ENCODE measurements at regions not wholly inside any gene's neighbourhood (a gene's known extent, or its start where the extent isn't known, plus 50 kb on each side); places are given as distances from the start of the nearest gene placed in this dataset.

GRCh38 chrX:6693051-6693450 lies 158.1 kb upstream of the VCX3A start:
- DNase-seq = no peak

GRCh38 chrX:6685489-6685888 lies 150.6 kb upstream of the VCX3A start:
- no peak for DNase-seq

DNA sequence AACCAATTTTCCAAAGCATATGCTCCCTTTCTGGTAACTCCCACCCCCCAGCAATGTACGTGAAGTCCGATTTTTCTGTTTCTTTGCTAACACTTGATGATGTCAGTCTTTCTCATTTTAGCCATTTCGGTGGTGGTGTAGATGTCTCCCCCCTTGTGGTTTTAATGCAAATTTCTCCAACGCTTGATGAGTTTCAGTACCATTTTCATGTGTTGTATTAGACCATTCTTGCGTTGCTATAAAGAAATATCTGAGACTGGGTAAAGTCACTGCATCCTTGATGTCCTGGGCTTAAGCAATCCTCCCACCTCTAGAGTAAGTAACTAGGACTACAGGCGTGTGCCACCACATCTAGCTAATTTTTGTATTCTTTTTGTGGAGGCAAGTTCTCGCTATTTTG lies 148.4 kb upstream of the VCX3A start:
- no peak for DNase-seq

- DNase-seq = no peak
Measured at GRCh38 chrX:6681521-6682145, 146.7 kb upstream of the VCX3A start.

GRCh38 chrX:6679988-6680387 lies 145.1 kb upstream of the VCX3A start:
- DNase-seq = no peak

DNA sequence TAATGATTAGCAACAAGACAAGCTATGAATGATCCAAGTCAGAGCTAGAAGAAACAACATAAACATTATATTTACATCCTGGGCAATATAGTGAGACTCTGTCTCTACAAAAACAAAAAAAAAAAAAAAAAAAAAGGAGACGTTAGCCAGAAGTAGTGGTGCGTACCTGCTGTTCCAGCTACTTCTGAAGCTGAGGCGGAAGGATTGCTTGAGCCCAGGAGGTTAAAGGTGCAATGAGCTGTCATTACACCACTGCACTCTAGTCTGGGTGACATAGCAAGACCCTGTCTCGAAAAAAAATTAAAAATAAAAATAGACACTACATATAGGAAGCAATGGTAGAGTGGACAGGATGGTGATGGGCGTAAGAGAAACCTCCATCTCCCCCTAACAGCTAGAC lies 144.6 kb upstream of the VCX3A start:
- DNase-seq = no peak

GRCh38 chrX:6678313-6678712 lies 143.4 kb upstream of the VCX3A start:
- DNase-seq = no peak

- DNase-seq = no peak
Measured at GRCh38 chrX:6674734-6675133, 139.8 kb upstream of the VCX3A start.

DNA sequence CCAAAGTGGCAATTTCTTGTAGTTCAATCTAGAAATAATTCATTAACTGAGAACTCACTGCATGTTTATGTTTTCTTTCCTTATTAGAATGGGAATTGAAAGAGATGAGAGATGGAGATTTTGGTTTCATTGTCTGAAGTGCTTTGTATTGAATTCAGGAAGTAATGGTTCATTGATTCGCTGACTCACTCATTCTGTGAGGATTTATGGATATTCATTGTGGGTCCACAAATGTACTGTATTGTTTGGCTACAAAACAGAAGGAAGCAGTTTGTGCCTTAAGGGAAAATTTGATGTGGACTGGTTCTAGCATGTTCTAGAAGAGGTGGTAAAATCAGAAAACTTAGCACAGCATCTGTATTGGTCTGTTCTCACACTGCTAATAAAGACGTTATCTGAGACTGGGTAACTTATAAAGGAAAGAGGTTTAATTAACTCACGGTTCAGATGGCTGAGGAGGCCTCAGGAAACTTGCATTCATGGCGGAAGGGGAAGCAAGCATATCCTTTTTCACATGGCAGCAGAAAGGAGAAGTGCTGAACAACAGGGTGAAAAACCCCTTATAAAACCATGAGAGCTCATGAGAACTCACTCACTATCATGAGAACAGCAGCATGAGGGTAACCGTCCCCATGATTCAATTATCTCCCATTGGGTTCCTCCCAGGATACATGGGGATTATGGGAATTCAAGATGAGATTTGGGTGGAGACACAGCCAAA lies 132.3 kb upstream of the VCX3A start:
- no peak for DNase-seq

DNA sequence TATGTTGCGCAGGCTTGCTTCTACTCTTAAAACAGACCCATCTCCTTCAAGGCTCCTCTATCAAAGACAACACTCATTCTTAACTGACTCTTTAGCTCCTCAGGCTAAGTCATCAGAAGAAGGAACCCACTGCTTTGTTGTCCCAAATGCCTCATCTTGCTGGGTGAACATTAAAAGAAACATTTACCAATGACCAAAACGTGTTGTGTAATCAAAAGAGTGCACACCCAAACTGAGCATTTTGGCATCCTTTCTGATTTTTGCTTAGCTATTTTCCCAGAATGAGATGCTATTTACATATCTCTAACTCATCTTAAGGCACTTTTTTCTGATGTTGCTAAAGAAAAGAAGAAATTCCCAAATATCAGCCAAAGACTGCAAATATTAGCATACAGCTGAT lies 131.7 kb upstream of the VCX3A start:
- no peak for DNase-seq

DNA sequence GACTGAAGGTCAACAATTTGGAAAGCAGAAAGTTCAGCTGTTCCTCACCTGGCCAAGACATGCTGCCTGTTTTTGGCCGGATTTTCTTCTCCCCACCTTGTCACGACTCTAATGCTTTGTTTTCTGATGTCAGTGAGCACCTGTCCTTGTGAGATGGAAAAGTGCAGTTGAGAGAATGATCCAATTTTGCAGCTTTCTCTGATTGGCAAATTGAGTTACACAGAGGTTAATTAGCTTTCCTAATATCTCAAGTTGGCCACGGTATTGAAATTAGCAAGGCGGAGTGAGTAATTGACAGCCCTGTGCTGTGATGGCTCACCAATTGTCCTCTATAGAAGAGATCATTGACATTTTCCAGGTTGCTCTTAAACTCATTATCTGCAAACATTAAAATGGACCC lies 126.8 kb upstream of the VCX3A start:
- no peak for DNase-seq

DNA sequence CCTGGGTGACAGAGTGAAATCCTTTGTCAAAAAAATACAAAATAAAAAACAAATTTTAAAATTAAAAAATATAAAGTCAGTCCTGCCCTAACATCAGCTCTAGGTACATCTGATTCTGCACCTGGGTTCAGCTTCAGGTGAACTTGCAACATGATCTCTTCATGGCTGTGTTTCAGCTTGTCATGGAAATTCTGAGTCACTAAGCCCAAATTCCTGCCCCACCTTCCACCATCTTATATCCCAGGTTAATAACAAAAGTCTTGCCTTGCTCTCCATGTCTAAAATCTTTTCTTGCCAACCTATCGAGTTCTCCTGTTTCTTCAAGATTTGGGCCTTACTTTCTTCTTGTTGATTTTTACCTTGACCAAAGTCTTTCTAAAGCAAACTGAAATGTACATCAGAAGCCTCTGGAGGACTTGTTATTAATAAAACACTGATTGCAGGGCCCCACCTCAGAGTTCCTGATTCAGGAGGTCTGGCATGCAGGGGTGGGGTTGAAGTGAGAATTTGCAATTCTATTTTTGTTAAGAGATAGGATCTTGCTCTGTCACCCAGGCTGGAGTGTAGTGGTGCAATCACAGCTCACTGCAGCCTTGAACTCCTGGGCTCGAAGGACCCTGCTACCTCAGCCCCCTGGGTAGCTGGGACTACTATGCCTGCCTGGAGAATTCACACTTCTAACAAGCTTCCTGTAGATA lies 125.8 kb upstream of the VCX3A start:
- DNase-seq = no peak

GRCh38 chrX:6645216-6645615 lies 110.3 kb upstream of the VCX3A start:
- no peak for DNase-seq

- no peak for DNase-seq
Measured at GRCh38 chrX:6644411-6644810, 109.5 kb upstream of the VCX3A start.

GRCh38 chrX:6640727-6641126 lies 105.8 kb upstream of the VCX3A start:
- no peak for DNase-seq

- DNase-seq = no peak
Measured at GRCh38 chrX:6614506-6614905, 79.6 kb upstream of the VCX3A start.

GRCh38 chrX:6599230-6599860 lies 64.4 kb upstream of the VCX3A start:
- DNase-seq = no peak
